Sigmoid colon (tissue), 4 donors: ENCODE measurements at regions not wholly inside any gene's neighbourhood (a gene's known extent, or its start where the extent isn't known, plus 50 kb on each side); places are given as distances from the start of the nearest gene placed in this dataset.
"Not testable (repeated sequence)": the region's sequence is repeated elsewhere in the genome, so short reads cannot be mapped to it uniquely, and the experiment has no call there.

Experiments
- CTCF ChIP-seq, 4 experiments: fragments of 450-650 bp in 3 of 4; fragments of 200-600 bp in 1 of 4; IDR thresholded peaks; one replicate each; pipeline ENCODE4 v1.5.1; 2016 to 2019; ENCODE audit warnings: antibody characterized with exemption in 4 of 4, mild to moderate bottlenecking in 3 of 4, moderate library complexity in 2 of 4
- EP300 ChIP-seq, 4 donors: sonication (generic); formaldehyde crosslinking; IDR thresholded peaks; one replicate each; pipeline ENCODE4 v1.6.1; 2017; ENCODE audit warnings: antibody characterized with exemption in 4 of 4
- POLR2AphosphoS5 ChIP-seq, 4 donors: sonication (generic); formaldehyde crosslinking; IDR thresholded peaks; one replicate each; pipeline ENCODE4 v1.6.1; 2017; ENCODE audit warnings: antibody characterized with exemption in 4 of 4

- not testable (repeated sequence) for TF ChIP-seq EP300, CTCF, POLR2AphosphoS5 (IDR thresholded peaks at IDR 0.05)
These were observed 139.0 kb upstream of the NUDT4 start for GRCh38 chr12:93238512-93239262.
